OCI-LY7 (cell line): ENCODE measurements at regions not wholly inside any gene's neighbourhood (a gene's known extent, or its start where the extent isn't known, plus 50 kb on each side); places are given as distances from the start of the nearest gene placed in this dataset.

Source experiments
- EZH2phosphoT487 ChIP-seq: fragments of 200-600 bp; sonication (generic); IDR thresholded peaks from 2 replicates; pipeline ENCODE4 v1.6.1; 2018; ENCODE audit warnings: low read depth, borderline replicate concordance, mild to moderate bottlenecking, mixed run types, antibody characterized with exemption, low read length, moderate library complexity, mixed read lengths
- TF ChIP-seq, protein P1 (sequence below): fragments of 200-600 bp; sonication (generic); conservative IDR thresholded peaks from 2 replicates; pipeline ENCODE4 v1.5.1; 2014; ENCODE audit warnings: mild to moderate bottlenecking, antibody characterized with exemption, low read length, moderate library complexity, mixed read lengths

DNA sequence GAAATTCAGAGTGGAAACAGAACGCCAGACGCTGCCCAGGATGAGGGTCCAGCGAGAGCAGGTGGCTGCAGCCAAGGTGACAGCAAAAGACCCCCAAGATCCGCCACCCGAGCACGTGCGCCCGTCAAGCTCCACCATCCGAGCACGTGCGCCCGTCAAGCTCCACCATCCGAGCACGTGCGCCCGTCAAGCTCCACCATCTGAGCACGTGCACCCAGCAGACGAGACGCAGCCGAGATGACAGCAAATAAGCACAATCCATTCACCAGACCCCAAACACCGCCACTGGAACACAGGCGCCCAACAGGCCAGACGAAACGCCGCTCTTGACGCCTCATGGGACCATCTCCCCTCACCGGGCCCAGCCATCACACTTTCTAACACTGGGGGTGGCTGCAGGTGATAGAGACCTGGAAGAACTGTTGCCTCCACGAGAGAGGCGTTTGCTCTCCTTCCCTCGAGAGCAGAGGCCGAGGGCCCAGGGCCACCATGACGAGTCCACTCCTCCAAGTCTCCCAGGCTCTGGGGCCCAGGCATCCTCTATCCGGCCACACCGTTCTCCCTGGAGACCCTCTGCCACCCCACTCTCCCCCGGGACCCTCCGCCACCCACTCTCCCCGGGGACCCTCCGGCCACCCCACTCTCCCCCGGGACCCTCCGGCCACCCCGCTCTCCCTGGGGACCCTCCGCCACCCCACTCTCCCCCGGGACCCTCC lies 62.1 kb upstream of the GALNT9 start:
- TF ChIP-seq, protein P1, sequence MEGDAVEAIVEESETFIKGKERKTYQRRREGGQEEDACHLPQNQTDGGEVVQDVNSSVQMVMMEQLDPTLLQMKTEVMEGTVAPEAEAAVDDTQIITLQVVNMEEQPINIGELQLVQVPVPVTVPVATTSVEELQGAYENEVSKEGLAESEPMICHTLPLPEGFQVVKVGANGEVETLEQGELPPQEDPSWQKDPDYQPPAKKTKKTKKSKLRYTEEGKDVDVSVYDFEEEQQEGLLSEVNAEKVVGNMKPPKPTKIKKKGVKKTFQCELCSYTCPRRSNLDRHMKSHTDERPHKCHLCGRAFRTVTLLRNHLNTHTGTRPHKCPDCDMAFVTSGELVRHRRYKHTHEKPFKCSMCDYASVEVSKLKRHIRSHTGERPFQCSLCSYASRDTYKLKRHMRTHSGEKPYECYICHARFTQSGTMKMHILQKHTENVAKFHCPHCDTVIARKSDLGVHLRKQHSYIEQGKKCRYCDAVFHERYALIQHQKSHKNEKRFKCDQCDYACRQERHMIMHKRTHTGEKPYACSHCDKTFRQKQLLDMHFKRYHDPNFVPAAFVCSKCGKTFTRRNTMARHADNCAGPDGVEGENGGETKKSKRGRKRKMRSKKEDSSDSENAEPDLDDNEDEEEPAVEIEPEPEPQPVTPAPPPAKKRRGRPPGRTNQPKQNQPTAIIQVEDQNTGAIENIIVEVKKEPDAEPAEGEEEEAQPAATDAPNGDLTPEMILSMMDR: no peak
- no peak for TF ChIP-seq EZH2phosphoT487
